Renal cortical epithelial cell (primary cell): ENCODE measurements at regions not wholly inside any gene's neighbourhood (a gene's known extent, or its start where the extent isn't known, plus 50 kb on each side); places are given as distances from the start of the nearest gene placed in this dataset.

Source experiments
- DNase-seq: peaks from one replicate; pipeline ENCODE4 v3.0.0-alpha.2; 2011; ENCODE audit warnings: low read depth

DNA sequence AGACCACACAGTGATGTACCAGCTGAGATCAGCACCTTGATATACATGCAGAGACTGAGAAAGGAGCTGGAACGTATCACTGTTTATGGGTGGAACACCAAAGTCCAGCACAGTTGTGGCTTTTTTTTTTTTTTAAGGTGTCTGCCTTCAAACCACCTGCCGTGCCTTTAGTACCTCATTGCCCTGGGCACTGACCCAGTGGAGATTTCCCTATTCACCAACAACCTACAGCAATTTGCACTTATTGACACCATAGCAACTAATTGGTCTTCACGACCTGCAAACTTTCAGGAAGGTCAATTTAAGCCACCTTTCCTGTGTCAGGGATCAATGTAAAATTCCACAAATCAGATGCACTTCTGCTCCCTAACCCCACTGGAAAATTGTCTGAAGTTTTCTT lies 181.6 kb upstream of the ADGRL2 start:
- DNase-seq, result peak; percentile 13

- peak; percentile 69 for DNase-seq
These were observed 182.4 kb upstream of the ADGRL2 start for GRCh38 chr1:81618376-81618775.

- peak; percentile 83 for DNase-seq
These were observed 183.3 kb upstream of the ADGRL2 start for GRCh38 chr1:81617308-81617967.

DNA sequence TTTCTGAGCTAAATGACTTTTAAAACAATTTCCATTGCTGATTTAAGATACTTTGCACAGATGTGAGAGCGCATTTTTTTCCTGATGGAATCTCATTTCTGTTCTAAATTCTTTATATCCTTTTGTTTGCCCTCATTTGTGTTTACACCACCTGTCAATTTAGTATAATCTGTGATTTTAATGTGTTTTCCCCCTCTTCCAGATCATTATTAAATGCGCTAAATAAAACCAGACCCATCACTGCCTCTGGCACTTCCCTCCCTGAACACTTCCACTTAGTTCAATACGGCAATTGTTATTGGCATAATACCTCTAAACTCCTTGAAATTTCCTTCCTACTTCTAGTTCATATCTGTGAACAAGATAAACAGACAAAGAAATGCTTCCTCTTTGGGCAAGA lies 186.9 kb upstream of the ADGRL2 start:
- no peak for DNase-seq

- no peak for DNase-seq
These were observed 192.8 kb upstream of the ADGRL2 start for GRCh38 chr1:81607924-81608323.

DNA sequence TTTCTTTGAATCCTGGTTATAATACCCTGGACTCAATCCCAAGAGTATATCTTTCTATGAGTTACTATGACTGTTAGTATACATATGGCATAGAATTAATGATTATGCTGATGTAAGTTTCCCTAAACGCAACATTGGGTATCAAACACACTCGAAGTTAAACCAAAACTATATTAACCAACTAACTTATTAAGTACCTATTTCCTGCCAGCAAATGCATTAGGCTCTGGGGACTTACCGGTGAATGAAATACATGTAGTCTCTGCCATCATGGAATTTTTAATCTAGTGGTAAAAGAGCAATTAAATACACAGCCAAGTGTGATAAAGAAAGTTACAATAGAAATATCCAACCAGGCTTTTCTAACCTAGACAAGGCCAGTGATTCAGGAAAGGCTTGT lies 193.6 kb upstream of the ADGRL2 start:
- DNase-seq, result peak; percentile 91

- peak; percentile 79 for DNase-seq
These were observed 194.1 kb upstream of the ADGRL2 start for GRCh38 chr1:81606656-81607055.

DNA sequence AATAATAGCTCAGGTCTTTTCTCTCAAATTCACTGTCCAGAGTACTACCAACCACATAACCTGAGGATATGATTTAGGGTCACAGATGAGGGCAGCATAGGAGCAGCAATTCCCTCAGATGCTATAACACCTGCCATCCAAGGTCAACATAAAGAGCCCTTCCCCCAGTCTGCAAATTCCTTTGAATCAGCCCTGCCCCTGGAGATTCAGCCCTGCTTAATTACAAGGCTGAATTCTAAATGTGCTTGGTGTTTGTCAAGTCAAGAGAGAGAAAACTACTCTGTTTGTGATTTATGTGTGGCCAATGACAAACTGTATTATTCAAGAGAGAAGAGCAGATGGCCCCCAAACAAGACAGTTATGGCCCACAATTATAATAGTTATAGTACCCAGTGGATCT lies 195.7 kb upstream of the ADGRL2 start:
- DNase-seq, result no peak

GRCh38 chr1:81600878-81601622 lies 199.7 kb upstream of the ADGRL2 start:
- DNase-seq, result peak; percentile 70

- DNase-seq, result no peak
These were observed 200.4 kb upstream of the ADGRL2 start for GRCh38 chr1:81600363-81600762.

GRCh38 chr1:81598623-81599022 lies 202.1 kb upstream of the ADGRL2 start:
- no peak for DNase-seq

DNA sequence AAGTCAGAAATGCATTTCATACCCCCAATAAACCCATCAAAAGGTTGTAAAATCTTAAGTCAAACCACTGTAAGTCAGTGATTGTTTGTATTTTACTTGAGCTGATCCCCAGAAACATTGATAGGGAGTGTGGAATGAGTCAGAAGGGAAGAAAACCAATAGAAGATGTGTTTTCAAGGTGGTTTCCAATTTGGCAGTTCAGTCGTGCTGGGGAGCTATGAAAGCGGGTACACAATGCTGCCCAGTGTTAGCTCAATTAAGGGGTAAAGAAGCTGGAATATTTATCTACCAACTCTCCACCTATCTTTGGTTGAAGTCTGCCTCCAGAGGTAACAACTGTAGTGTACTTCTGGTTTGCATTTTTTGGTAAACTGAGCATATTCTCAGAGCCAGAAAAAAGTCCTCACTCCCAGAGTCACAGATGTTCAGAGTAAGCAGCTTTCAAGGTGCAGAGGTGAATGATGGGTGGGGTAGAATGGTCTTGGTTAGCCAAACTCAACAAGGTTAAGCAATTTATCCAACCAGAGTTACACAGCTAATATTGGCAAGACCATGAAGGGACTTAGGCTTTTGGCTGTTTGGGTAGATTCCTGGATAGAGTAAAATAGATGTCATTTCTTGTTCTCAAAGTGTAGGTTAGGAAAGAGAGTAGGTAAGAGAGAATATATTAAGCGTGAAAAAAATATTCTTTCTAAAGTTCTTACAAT lies 202.9 kb upstream of the ADGRL2 start:
- no peak for DNase-seq

DNA sequence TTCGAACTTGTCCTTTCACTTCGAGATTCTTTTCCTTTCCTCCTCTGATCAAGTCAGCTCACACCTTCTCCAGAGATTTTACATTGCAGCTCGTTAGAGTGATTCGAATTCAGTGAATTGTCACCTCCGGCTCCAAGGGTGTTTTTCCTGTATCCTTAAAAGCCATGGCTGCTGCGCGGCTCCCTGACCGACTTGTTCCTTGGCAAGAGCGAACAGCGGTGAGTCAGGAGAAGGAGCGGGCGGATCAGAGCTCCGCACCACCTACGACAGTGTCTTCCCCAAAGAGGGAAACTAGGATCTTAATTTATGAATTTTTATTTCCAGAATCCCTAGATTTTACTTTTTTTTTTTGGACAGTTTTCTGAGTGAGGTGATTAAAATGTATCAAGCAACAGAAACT lies 204.4 kb upstream of the ADGRL2 start:
- no peak for DNase-seq

- DNase-seq, result peak; percentile 57
These were observed 206.5 kb upstream of the ADGRL2 start for GRCh38 chr1:81594206-81594605.

- DNase-seq, result no peak
These were observed 208.5 kb upstream of the ADGRL2 start for GRCh38 chr1:81592233-81592632.

- peak; percentile 30 for DNase-seq
These were observed 210.6 kb upstream of the ADGRL2 start for GRCh38 chr1:81590171-81590570.

GRCh38 chr1:81588149-81588548 lies 212.6 kb upstream of the ADGRL2 start:
- DNase-seq, result no peak

DNA sequence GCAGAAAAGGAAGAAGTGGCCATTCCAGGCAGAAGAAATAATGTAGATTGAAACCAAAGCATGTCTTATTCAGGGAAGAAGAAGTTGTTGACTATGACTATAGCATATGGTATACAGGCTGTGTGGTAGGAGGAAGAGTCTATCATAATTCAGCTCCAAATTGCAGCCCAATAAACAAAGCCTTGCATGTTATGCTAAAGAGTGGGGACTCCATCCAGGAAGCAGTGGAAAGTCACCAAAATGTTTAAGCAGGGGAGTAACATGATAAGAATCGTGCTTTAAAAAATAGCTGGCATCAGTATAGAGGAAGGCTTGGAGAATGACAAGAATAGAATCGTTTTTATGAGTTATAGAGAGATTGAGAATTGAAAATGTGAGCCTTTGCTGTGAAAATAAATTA lies 213.3 kb upstream of the ADGRL2 start:
- DNase-seq, result no peak

GRCh38 chr1:81585371-81585770 lies 215.4 kb upstream of the ADGRL2 start:
- DNase-seq, result peak; percentile 34

DNA sequence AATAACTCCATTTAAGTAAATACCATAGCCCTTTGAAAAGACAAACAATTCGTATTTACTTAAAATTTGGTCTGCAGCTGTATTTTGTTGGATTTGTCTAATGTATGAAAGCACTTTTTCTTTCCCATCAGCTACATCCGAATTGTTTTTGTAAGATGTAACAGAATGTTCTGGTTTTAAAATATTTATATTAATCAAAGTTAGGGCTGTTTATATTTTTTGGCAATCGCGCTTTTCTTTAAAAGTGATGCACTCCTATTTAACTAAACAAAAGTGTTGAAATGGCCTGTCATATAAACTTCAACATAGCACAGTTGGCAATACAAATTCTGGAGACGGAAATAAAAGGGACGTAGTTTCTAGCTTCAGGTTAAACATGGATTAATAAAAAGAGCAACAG lies 216.3 kb upstream of the ADGRL2 start:
- DNase-seq, result no peak

- DNase-seq, result no peak
These were observed 216.9 kb upstream of the ADGRL2 start for GRCh38 chr1:81583878-81584277.

DNA sequence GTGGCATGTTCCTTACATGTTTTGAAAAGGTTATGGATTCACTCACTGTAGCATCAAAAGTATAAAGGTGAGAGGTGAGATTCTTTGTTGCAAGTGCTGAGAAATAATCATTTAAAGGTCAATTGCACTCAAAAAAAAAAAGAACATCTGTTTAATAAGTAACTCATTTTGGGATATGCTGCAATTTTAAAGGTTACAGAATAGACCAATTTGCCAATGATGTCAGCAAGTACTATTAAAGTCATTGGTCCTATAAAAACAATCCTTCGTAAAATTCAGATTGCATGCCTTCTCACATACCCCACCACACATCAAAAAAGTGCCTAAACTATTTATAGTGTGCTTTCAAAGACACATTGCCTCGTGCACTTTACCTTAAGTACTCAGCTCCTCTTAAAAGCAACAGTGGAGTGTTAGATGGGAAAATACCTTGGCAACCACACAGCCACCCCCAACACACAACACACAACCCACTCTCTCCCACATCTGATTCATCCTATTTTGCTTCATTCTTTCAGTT lies 218.2 kb upstream of the ADGRL2 start:
- peak; percentile 96 for DNase-seq

DNA sequence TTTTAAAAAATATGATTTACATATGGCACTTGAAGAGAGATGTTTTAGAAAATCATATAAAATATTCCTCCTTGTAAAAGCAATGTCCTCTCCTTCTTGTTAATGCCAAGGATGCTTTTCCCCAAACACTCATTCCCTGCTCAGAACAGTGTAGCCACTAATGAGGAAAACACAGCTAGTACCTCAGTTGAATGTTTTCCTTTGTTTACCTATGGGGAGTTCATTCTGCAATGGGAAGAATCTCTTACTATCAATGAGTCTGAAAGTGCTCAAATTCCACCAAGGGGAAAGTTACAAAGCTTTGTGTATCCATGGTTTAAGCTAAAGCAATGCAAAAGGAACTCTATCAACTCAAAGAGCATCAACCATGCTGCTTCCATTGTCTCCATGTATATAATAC lies 221.9 kb upstream of the ADGRL2 start:
- no peak for DNase-seq
